Neutrophil (primary cell): ENCODE measurements at regions not wholly inside any gene's neighbourhood (a gene's known extent, or its start where the extent isn't known, plus 50 kb on each side); places are given as distances from the start of the nearest gene placed in this dataset.

ENCODE experiments used
- H3K27ac ChIP-seq: fragments of 200-600 bp; sonication (generic); 2 replicates; pipeline ENCODE4 v1.5.1; 2016; ENCODE audit warnings: mild to moderate bottlenecking, moderate library complexity
- H3K27me3 ChIP-seq: fragments of 200-600 bp; sonication (generic); 2 replicates; pipeline ENCODE4 v1.6.0; 2016; ENCODE audit warnings: mild to moderate bottlenecking
- H3K36me3 ChIP-seq: fragments of 200-600 bp; sonication (generic); 2 replicates; pipeline ENCODE4 v1.5.1; 2017
- H3K4me1 ChIP-seq, 2 experiments: fragments of 200-600 bp in 1 of 2; sonication (generic) in 1 of 2; 1 replicate in 1 of 2; 2 replicates in 1 of 2; pipeline versions ENCODE4 v1.5.1 to v1.6.1; 2013 to 2016; ENCODE audit warnings: low read depth in 1 of 2, low read length in 1 of 2, mild to moderate bottlenecking in 1 of 2, moderate library complexity in 1 of 2; ENCODE audit not compliant: control insufficient read depth in 1 of 2, insufficient read depth in 1 of 2
- H3K4me3 ChIP-seq, 2 experiments: fragments of 200-600 bp in 1 of 2; sonication (generic) in 1 of 2; 1 replicate in 1 of 2; 2 replicates in 1 of 2; pipeline ENCODE4 v1.5.1; 2013 to 2016; ENCODE audit warnings: low read depth in 1 of 2, low read length in 1 of 2, mild to moderate bottlenecking in 1 of 2, moderate library complexity in 1 of 2
- H3K9me3 ChIP-seq: fragments of 200-600 bp; sonication (generic); 2 replicates; pipeline ENCODE4 v1.5.1; 2016
- TF ChIP-seq, protein P1 (sequence below): fragments of 200-600 bp; sonication (generic); IDR thresholded peaks from 2 replicates; pipeline ENCODE4 v1.5.1; 2016; ENCODE audit warnings: antibody characterized with exemption

DNA sequence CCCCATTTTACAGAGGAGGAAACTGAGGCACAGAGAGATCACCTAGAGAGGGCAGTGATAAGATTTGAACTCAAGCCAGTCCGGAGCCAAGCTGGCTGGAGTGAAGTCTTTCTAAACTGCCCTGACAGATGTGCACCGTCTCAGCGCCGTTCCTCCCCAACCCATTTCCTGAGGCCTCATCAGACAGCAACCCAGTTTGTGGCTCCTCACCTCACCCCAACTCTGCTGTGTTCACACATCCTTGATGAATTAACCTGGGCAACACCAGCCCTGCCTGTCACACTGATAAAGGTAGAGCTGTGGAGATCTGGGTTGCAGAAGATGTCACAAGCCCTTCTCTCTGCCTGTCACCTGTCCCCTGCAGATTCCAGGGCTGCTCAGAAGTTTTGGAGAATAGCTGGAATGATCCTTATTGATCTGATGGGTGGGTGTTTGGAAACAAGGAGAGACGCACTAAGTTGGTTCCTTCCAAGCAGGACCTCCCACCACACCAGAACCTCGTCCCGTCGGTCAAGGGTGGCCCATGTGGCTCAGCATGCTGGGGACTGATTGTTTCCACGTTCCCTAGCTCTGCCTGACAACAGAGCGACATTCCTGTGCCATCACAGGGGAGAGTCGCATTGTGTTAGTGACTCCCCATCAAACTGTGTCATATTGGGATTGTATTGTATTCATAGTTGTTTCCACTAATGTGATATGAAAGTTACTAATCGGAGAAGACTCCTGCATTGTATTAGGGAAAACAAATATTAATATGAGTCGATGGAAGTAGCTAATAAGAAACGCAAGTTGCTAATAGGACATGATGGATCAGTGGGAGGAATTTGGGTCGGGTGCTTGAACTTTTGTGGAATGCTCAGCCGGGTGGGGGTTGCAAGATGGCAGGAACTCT lies 200.6 kb downstream of the PHETA1 start:
- H3K27ac ChIP-seq, result no peak overlapping the region
- TF ChIP-seq, protein P1, sequence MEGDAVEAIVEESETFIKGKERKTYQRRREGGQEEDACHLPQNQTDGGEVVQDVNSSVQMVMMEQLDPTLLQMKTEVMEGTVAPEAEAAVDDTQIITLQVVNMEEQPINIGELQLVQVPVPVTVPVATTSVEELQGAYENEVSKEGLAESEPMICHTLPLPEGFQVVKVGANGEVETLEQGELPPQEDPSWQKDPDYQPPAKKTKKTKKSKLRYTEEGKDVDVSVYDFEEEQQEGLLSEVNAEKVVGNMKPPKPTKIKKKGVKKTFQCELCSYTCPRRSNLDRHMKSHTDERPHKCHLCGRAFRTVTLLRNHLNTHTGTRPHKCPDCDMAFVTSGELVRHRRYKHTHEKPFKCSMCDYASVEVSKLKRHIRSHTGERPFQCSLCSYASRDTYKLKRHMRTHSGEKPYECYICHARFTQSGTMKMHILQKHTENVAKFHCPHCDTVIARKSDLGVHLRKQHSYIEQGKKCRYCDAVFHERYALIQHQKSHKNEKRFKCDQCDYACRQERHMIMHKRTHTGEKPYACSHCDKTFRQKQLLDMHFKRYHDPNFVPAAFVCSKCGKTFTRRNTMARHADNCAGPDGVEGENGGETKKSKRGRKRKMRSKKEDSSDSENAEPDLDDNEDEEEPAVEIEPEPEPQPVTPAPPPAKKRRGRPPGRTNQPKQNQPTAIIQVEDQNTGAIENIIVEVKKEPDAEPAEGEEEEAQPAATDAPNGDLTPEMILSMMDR, result no peak
- H3K4me3 ChIP-seq, result no peak overlapping the region
- no peaks in the 10 kb centered on the region for H3K36me3 ChIP-seq
- peaks cover 26 to 34% of the 10 kb centered on the region in 2 experiments for H3K4me1 ChIP-seq
- no peaks in the 10 kb centered on the region for H3K27me3 ChIP-seq
- no peaks in the 10 kb centered on the region for H3K9me3 ChIP-seq

DNA sequence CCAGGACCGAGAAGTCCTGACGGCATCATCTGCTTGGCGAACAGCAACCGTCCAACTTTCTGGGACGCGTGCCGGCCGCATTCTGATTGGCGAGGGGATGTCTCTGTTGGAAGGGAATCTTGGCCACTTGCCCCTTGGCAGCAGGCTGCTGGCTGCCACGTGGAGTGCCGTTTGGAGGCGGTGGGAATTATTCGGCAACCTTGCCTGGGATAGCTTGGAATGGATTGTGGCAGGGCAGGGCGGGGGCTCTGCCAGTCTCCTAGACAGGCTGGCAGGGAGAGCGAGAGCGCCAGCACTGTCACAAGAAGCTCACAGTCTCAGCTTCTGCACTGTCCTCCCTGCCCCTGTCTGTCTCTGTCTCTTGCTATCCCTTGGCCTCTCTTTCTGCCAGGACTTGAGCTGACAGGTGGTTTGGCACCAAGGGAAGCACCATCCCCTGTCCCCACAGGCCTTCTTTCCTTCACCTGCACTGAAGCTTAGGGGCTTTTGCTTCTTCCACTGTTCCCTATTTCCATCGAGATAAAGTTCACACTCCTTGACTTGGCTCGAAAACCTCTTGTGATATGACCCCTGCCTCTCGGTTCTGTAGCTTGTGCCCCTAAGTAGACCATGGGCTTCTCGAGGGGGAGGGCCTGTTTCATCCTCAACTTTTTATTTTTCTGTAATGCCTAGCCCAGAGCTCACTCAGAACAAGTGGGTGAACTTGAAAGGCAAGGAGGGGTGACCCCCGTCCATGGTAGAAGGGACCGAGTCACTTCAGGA lies 201.9 kb downstream of the PHETA1 start:
- no peaks in the 10 kb centered on the region for H3K27me3 ChIP-seq
- H3K27ac ChIP-seq, result no peak overlapping the region
- no peak overlapping the region for H3K4me3 ChIP-seq
- TF ChIP-seq, protein P1, result no peak
- no peaks in the 10 kb centered on the region for H3K9me3 ChIP-seq
- H3K4me1 ChIP-seq, result peaks cover 26 to 33% of the 10 kb centered on the region in 2 experiments
- no peaks in the 10 kb centered on the region for H3K36me3 ChIP-seq

DNA sequence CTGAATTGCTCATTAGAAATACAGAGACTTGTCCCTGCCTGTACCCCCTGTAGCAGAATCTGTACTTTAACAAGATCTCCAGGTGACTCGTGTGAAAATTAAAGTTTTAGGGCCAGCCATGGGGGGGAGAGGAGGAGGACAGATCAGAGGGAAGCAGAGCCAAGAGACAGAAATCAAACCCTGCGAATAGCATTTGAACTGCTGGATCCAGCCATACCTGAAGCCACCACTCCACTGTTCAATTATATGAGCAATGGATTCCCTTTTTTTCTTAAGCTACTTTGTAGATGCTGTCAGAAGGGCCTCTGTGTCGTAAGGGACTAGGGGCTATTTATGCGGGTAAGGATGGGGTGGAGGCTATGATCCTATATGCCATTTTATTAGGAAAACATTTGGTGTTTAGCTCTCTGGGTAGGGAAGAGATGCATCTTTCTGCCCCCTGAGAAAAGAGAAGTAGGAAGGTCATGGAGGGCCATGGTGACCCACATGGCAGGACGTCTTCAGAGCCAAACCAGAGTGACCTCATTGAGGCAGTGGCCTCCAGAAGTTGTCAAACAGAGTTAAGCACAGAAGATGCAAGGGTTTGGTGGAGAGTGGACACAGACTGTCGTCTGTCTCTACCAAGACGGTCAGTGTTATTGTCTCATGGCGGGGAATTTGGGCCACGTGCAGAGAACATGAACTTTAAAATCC lies 203.9 kb downstream of the PHETA1 start:
- H3K36me3 ChIP-seq, result no peaks in the 10 kb centered on the region
- TF ChIP-seq, protein P1, result no peak
- no peak overlapping the region for H3K4me3 ChIP-seq
- no peaks in the 10 kb centered on the region for H3K9me3 ChIP-seq
- H3K27me3 ChIP-seq, result no peaks in the 10 kb centered on the region
- no peak overlapping the region for H3K27ac ChIP-seq
- peaks cover 8 to 15% of the 10 kb centered on the region in 2 experiments for H3K4me1 ChIP-seq

DNA sequence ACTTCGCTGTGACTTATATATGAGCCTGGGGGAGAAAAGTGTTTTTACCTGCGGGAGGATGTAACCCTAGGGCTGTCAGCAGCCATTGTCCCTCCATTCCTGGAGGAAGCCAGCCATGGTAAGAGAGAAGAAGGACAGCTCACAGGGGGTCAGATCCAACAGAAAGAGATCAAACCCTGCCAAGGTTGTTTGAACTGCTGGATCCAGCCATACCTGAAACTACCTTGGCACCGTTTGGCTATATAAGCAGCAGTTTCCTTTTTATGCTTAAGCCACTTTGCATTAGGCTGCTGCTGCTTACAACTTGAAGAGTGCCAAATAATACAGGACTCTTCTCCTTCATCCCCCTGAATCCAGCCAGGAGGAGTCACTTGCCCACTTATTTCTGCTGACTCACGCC lies 205.5 kb downstream of the PHETA1 start:
- H3K27ac ChIP-seq, result no peak overlapping the region
- TF ChIP-seq, protein P1, result no peak
- peaks cover 4 to 8% of the 10 kb centered on the region in 2 experiments for H3K4me1 ChIP-seq
- H3K36me3 ChIP-seq, result no peaks in the 10 kb centered on the region
- H3K9me3 ChIP-seq, result no peaks in the 10 kb centered on the region
- H3K4me3 ChIP-seq, result no peak overlapping the region
- no peaks in the 10 kb centered on the region for H3K27me3 ChIP-seq

DNA sequence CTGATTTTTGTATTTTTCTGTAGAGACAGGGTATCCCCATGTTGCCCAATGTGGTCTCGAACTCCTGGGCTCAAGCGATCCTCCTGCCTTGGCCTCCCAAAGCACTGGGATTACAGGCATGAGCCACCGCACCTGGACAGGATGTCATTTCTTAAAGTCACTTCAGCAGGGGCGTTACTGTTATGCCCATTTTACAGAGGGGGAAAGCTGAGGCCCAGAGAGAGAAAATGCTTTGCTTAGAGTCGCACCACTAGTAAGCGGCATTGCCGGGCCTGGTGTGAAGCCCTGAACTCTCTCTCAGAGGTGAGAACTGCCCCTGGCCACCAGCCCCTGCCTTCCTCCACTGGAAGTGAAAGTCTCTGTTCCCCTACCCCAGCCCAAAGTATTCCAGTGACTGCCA lies 207.0 kb downstream of the PHETA1 start:
- Histone ChIP-seq H3K4me3 (no peak overlapping the region), H3K27ac (no peak overlapping the region), H3K9me3 (no peaks in the 10 kb centered on the region), H3K4me1 (no peaks in the 10 kb centered on the region), H3K27me3 (no peaks in the 10 kb centered on the region), H3K36me3 (no peaks in the 10 kb centered on the region)
- TF ChIP-seq, protein P1, result no peak
